GM18519 (cell line): ENCODE measurements at regions not wholly inside any gene's neighbourhood (a gene's known extent, or its start where the extent isn't known, plus 50 kb on each side); places are given as distances from the start of the nearest gene placed in this dataset.

ENCODE experiments used
- ATAC-seq: cut with Tn5 transposase; IDR thresholded peaks from one replicate; pipeline ENCODE4 v1.9.1; 2021; ENCODE audit warnings: mild to moderate bottlenecking, moderate library complexity; ENCODE audit not compliant: unreplicated experiment, low FRiP score

GRCh38 chr5:32504329-32504988 is 59.9 kb upstream of the ZFR start:
- no peak for ATAC-seq

- ATAC-seq, result no peak
These were observed 58.7 kb upstream of the ZFR start for GRCh38 chr5:32503261-32503660.

- no peak for ATAC-seq
These were observed 56.8 kb upstream of the ZFR start for GRCh38 chr5:32501071-32502002.

- no peak for ATAC-seq
These were observed 55.6 kb upstream of the ZFR start for GRCh38 chr5:32500181-32500580.

GRCh38 chr5:32499261-32499660 is 54.7 kb upstream of the ZFR start:
- ATAC-seq, result no peak

GRCh38 chr5:32498484-32498883 is 53.9 kb upstream of the ZFR start:
- ATAC-seq, result no peak

- ATAC-seq, result no peak
These were observed 51.6 kb upstream of the ZFR start for GRCh38 chr5:32496104-32496503.

- ATAC-seq, result no peak
These were observed 50.3 kb upstream of the ZFR start for GRCh38 chr5:32494827-32495226.
